Erythroblast (primary cell): ENCODE measurements at regions not wholly inside any gene's neighbourhood (a gene's known extent, or its start where the extent isn't known, plus 50 kb on each side); places are given as distances from the start of the nearest gene placed in this dataset.

Experiments used
- GATA1 ChIP-seq: IDR thresholded peaks from 2 replicates; pipeline ENCODE4 v1.6.1; 2011; ENCODE audit warnings: low read depth, mild to moderate bottlenecking, control low read depth, low read length, moderate library complexity
- POLR2A ChIP-seq: IDR thresholded peaks from 2 replicates; pipeline ENCODE4 v1.6.1; 2011; ENCODE audit warnings: mild to moderate bottlenecking, low read length

GRCh38 chr7:90078921-90079320, 75.3 kb upstream of the STEAP1 start:
- TF ChIP-seq POLR2A (no peak), GATA1 (no peak)
